WTC11 (cell line): ENCODE measurements at regions not wholly inside any gene's neighbourhood (a gene's known extent, or its start where the extent isn't known, plus 50 kb on each side); places are given as distances from the start of the nearest gene placed in this dataset.

ENCODE experiments used
- ATF3 ChIP-seq: sonication (generic); formaldehyde crosslinking; conservative IDR thresholded peaks from 2 replicates; pipeline ENCODE4 v1.8.1; 2022; ENCODE audit warnings: mild to moderate bottlenecking, missing genetic modification reagents
- CTCF ChIP-seq: fragments of 200-600 bp; IDR thresholded peaks from 2 replicates; pipeline ENCODE4 v1.8.0; 2022; ENCODE audit warnings: antibody characterized with exemption
- E2F1 ChIP-seq: sonication (generic); formaldehyde crosslinking; IDR thresholded peaks from 2 replicates; pipeline ENCODE4 v1.8.0; 2022; ENCODE audit warnings: mild to moderate bottlenecking, missing genetic modification reagents
- ESRRA ChIP-seq: sonication (generic); formaldehyde crosslinking; IDR thresholded peaks from 2 replicates; pipeline ENCODE4 v1.8.1; 2022; ENCODE audit warnings: mild to moderate bottlenecking, missing genetic modification reagents, borderline replicate concordance
- FOXJ3 ChIP-seq: sonication (generic); formaldehyde crosslinking; IDR thresholded peaks from 2 replicates; pipeline ENCODE4 v1.9.0; 2021; ENCODE audit warnings: missing genetic modification reagents, mild to moderate bottlenecking, borderline replicate concordance
- MAX ChIP-seq: sonication (generic); formaldehyde crosslinking; IDR thresholded peaks from 2 replicates; pipeline ENCODE4 v1.8.0; 2022; ENCODE audit warnings: mild to moderate bottlenecking, missing genetic modification reagents
- NR2C2 ChIP-seq: sonication (generic); formaldehyde crosslinking; IDR thresholded peaks from 2 replicates; pipeline ENCODE4 v1.8.0; 2022; ENCODE audit warnings: mild to moderate bottlenecking, missing genetic modification reagents
- TCF7 ChIP-seq: sonication (generic); formaldehyde crosslinking; IDR thresholded peaks from 2 replicates; pipeline ENCODE4 v1.8.0; 2022; ENCODE audit warnings: mild to moderate bottlenecking, low read depth, missing genetic modification reagents, moderate library complexity
- USF1 ChIP-seq: sonication (generic); formaldehyde crosslinking; IDR thresholded peaks from 2 replicates; pipeline ENCODE4 v1.8.0; 2022; ENCODE audit warnings: mild to moderate bottlenecking, missing genetic modification reagents
- USF2 ChIP-seq: sonication (generic); formaldehyde crosslinking; IDR thresholded peaks from 2 replicates; pipeline ENCODE4 v1.8.1; 2023; ENCODE audit warnings: mild to moderate bottlenecking, missing genetic modification reagents, moderate library complexity
- ZNF512 ChIP-seq: sonication (generic); formaldehyde crosslinking; IDR thresholded peaks from 2 replicates; pipeline ENCODE4 v1.8.1; 2022; ENCODE audit warnings: missing genetic modification reagents, borderline replicate concordance

GRCh38 chr12:88313554-88313953 lies 171.4 kb downstream of the TMTC3 start:
- TF ChIP-seq USF1, result no peak
- TF ChIP-seq ESRRA (CRISPR knock-in tag), result no peak
- no peak for TF ChIP-seq MAX
- TF ChIP-seq USF2 (CRISPR knock-in tag), result no peak
- no peak for TF ChIP-seq CTCF
- no peak for TF ChIP-seq FOXJ3 (CRISPR knock-in tag)
- no peak for TF ChIP-seq ATF3 (CRISPR knock-in tag)
- TF ChIP-seq ZNF512 (CRISPR knock-in tag), result no peak
- TF ChIP-seq TCF7 (CRISPR knock-in tag), result no peak
- no peak for TF ChIP-seq NR2C2 (CRISPR knock-in tag)
- no peak for TF ChIP-seq E2F1 (CRISPR knock-in tag)
